HG03025 (cell line): ENCODE measurements at regions not wholly inside any gene's neighbourhood (a gene's known extent, or its start where the extent isn't known, plus 50 kb on each side); places are given as distances from the start of the nearest gene placed in this dataset.

Experiments used
- ATAC-seq: cut with Tn5 transposase; IDR thresholded peaks from one replicate; pipeline ENCODE4 v1.9.1; 2021; ENCODE audit warnings: mild to moderate bottlenecking, moderate library complexity; ENCODE audit not compliant: unreplicated experiment, low FRiP score

DNA sequence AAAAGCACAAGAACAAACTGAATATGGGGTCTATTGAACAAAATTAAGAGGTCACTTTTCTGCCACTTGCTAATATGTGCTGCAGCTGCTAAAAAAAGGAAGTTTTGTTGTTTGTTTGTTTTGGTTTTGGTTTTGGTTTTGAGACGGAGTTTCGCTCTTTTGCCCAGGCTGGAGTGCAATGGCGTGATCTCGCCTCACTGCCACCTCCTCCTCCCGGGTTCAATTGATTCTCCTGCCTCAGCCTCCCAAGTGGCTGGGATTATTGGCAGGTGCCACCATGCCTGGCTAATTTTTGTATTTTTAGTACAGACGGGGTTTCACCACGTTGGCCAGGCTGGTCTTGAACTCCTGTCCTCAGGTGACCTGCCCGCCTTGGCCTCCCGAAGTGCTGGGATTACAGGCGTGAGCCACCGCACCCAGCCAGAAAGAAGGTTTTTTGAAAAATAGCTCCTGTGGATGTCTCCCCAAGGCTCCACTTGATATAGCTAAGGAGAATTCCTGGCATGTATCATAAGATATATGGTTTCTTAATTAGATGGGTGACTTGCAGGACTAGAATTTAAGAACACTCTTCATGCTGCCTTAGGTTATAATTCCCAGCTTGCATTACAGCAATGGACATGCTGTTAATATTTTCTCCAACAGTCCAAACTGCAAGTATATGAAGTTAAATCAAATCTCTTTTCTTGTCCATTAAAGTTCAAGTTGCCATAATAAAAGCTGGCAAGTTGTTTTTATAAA is 237.6 kb upstream of the AMIGO2 start:
- ATAC-seq: peak; percentile 61

DNA sequence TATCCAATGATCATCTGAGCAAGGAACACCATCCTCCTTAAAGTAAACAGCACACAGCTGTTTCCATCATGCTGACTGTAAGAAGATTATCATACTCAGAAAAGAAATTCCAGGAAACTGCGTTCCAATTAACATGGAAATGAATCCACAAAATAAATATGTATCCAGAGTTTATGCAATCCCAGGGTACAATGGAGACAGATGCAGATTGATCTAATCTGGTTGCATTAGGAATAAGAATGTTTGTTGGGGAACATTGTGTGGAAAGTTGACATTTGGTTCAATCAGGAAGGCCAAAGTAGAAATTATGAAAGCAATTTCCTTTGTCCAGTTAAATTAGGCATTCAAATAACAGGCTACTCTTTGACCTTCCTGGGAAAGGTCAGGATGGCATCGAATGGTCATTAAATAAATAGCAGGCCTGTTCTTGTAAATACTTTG is 236.9 kb upstream of the AMIGO2 start:
- ATAC-seq: no peak

DNA sequence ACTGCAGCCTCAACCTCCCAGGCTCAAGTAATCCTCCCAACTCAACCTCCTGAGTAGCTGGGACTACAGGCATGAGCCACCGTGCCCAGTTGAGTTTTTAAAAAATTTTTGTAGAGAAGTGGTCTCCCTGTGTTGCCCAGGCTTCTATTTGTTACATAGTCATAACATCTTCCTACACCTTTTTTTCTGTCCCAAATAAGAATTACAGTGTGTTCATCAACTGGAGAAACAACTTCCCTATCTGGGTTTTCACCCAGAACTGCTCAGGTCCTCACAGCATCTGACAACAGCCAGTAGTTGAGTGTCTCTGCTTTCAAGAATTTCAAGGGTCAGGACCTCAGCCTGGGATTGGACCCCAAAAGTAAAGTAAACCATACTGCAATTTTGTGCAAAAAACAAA is 235.2 kb upstream of the AMIGO2 start:
- ATAC-seq: no peak

DNA sequence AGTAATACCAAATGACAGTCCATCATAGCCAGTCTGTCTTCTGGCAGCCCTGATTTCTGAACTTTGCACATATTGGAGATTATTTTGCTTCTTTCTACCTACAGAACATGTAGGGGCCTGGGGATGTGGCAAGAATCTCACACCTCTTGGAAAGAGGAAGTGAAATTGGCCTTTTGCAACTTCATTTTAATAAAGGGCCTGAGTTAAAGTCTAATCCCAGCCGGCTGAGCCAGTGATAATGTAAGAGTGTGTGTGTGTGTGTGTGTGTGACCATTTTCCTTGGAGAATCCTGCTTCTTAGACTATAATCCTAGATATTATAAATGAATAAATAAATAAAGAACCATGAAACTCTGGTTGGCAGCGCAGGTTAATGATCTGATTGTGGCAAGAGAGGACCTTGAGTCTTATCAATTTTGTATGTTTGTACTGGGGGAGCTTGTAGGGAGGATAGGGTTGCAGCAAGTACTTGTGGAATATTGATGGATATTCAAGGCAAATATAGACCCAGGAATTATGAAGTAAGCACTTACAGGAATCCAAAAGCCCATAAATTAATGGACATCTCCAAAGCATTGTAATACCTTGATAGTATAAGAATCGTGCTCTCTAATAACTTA is 233.2 kb upstream of the AMIGO2 start:
- peak; percentile 86 for ATAC-seq

DNA sequence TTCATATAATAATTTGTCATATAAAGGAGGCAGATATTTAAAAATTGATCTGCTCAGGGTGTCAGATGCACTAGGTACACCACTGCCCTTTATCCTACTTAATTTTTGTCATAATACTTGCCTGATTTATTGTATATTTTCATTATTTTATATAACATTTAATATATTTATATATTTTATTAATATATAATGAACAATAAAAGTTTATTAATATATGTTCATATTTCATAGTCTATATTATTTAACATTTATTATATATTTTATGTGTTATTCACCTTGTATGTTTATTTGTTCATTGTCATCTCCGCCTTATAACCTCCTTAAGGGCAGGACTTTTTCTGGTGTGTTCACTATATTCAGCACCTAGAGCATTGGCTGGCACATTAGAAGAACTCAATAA is 232.4 kb upstream of the AMIGO2 start:
- ATAC-seq: no peak

DNA sequence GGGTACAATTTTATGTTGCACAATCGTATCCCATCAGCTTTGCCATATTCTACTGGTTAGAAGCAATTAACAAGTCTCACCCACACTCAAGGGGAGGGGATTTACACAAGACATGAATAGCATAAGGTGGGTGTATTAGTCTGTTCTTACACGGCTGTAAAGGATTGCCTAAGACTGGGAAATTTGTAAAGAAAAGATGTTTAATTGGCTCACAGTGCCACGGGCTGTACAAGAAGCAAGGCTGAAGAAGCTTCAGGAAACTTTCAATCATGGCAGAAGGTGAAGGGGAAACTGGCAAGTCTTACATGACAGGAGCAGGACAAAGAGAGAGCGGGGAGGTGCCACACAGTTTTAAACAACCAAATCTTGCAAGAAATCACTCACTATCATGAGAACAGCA is 231.8 kb upstream of the AMIGO2 start:
- ATAC-seq: no peak

DNA sequence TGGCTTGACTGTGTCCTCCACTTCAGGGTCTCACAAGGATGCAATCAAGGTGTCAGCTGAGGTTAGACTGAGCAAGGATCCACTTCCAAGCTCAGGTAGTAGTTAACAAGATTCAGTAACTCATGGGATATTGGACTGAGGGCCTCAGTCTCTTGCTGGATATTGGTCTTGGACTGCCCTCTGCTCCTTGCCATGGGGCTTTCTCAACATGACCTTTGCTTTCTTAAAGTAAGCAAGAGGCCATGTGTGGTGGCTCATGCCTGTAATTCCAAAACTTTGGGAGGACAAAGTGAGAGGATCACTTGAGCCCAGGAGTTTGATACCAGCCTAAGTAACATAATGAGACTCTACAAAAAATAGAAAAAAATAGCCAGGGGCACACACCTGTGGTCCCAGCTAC is 231.3 kb upstream of the AMIGO2 start:
- ATAC-seq: no peak

DNA sequence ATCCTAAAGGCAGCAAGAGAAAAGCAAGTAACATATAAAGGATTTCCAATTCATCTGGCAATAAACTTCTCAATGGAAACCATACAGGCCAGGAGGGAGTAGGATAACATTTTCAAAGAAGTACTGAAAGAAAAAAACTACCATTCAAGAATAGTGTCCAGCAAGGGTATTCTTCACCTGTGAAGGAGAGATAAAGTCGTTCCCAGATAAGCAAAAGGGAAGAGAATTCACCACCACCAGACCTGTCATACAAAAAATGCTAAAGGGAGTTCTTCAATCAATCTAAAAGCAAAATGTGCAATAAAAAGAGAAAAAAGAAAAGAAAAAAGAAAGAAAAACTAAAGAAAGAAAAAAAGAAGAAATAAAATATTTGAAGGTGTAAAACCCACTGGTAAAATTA is 228.9 kb upstream of the AMIGO2 start:
- no peak for ATAC-seq

DNA sequence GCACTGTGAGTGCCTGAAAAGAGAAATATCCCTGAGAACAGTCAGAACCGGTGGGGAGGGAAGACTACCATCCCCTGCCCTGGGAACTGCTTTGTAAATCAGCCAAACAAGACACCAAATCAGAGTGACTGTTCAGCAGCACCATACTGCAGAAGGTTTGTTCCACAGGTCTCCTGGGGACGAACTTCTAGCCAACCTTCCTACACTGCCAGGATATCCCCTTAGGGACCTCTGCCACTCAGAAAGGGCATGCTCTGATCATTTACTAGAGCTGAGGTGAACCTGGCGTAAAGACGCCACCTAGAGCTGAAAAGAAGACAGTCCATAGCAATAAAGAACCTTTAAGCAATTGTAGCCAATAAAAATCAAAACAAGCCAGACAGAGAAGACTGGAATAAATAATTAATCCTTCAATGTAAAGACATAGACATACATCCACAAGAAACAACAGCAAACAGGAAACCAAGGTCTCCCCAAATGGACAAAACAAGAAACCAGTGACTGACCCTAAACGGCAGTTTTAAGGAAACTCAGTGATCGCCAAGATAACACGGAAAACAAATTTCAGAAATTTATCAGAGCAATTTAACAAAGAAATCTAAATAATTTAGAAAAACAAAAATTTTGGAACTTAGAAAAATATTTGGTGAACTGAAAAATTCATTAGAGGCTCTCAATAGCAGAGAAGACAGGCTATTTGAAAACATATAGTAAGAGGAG is 228.1 kb upstream of the AMIGO2 start:
- ATAC-seq: peak; percentile 69

DNA sequence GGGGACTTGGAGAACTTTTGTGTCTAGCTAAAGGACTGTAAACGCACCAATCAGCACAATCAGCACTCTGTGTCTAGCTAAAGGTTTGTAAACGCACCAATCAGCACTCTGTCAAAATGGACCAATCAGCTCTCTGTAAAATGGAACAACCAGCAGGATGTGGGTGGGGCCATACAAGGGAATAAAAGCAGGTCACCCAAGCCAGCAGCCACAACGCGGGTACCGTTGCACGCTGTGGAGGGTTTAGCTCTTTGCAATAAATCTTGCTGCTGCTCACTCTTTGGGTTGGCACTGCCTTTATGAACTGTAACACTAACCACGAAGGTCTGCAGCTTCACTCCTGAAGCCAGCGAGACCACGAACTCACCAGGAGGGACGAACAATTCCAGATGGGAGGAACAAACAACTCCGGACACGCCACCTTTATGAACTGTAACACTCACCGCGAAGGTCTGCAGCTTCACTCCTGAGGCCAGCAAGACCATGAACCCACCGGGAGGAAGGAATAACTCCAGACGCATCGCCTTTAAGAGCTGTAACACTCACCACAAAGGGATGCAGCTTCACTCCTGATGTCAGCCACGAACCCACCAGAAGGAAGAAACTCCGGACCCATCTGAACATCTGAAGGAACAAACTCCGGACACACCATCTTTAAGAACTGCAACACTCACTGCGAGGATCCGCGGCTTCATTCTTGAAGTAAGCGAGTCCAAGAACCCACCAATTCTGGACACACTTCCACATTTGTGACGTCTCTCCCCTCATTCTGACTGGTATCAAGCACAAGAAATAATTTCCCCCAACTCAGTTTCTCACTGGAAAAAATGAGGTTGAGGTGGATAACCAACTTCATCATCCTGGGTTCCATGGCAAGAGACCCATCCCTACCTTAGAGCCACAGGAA is 227.3 kb upstream of the AMIGO2 start:
- peak; percentile 12 for ATAC-seq

DNA sequence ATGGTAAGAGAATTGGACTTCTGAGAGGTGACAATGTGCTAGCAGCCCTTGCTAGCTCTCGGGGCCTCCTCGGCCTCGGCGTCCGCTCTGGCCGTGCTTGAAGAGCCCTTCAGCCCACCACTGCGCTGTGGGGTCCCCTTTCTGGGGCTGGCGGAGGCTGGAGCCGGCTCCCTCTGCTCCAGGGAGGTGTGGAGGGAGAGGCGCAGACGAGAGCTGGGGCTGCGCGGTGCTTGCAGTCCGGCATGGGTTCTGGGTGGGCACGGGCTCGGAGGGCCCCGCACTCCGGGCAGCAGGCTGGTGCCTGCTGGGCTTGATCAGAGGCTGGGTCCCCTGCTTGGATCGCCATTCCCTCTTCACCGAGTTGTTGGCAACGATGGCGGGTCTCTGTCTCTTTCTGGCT is 226.4 kb upstream of the AMIGO2 start:
- no peak for ATAC-seq

DNA sequence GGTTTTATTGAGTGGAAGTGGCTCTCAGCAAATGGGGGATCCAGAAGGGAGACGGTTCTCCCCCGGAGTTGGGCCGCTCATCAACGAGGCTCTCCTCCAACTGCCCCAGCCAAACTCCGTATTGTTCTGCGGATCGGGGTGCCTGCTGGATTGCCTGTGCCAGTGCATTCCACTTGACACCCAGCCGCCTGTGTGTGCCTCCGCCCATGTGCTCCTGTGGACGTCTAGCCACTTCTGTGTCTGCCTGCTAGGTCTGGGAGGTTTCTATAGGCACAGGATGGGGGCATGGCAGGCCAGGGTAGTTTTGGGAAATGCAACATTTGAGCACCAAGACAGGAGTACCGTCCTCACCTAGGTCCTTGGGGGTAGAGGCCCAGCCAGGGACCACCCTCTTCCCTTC is 225.7 kb upstream of the AMIGO2 start:
- ATAC-seq: no peak

DNA sequence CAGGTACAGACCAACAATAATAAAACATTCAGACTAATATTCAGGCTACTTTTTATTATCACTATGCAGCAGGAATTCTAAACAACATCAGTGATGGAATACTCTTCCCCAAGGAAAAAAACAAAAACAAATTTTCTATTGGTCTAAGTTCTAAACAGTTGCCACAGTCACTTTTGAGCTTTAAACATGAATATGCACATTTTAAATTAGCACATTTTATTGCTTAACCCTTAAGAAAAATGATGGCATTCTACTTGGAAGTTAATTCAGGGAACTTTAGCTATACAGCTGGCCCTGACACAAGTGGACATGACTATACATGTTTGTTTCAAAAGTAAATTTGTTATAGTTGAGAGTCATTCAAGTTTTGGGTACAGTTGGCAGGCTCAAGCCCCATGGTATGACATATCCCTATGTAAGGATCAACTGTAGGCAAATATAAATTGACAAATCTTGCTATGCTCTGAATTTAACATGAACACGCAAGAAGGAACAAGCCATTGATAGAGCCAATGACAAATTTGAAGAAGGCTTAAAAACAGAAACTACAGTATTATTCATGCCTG is 224.3 kb upstream of the AMIGO2 start:
- no peak for ATAC-seq

DNA sequence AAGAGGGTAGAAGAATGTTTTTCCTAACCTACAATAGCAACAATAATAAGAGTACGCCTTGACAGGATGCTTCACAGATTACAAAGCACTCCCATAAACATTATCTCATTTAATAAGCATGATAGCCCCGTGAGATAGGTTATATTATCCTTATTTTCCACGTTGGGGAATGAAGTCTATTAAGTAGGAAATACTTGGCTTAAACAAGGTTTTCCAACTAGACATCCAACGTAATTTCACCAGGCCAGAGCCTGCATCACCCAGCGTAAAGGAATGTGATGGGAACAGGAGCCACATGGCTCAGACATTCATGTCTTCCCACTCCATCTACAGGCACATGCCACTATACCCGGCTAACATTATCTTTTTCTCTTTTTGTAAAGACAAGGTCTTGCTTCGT is 223.4 kb upstream of the AMIGO2 start:
- ATAC-seq: no peak

DNA sequence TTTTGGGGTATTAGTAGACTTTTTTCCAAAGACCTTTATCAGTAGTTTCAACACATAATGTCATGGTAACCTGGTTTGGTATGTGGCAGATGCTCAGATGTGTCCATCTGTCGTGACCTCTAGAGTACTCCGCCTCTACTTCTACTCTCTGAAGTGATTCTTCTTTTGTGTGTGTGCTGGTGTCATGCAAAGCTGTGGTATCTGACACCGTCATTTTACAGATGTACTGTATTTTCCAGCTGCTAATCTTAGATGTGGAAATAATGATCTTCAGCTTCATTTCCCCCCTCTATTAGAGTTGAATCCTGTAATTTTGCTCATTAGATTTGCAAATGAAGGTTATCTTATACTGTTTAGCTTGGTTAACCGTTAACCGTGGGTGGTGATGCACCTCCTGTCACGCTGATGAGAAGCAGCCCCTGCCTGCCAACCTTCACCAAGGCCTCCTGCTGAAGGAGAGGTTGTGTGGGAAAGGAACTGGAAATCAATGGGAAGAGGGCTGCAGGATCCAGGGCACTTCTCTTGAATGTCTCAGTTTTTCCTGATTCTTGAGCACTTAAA is 222.4 kb upstream of the AMIGO2 start:
- ATAC-seq: no peak

DNA sequence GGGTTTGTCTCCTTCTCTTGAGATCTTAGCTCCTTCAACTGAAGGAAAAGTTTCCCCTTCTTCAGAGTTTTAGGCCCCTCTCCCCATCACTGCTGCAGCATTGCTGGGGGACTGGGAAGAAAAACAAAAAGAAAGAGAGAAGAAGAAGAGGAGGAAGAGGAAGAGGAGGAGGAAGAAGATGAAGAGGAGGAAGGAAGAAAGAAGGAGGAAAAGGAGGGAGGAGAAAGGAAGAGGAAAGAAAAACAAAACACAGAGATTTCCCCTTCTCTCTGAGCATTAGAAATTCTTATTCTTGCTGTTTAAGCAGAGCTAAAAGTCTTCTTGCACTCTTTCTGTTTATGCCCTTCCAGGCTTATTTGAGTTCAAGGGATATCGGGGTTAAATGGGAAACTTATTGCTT is 219.8 kb upstream of the AMIGO2 start:
- no peak for ATAC-seq

DNA sequence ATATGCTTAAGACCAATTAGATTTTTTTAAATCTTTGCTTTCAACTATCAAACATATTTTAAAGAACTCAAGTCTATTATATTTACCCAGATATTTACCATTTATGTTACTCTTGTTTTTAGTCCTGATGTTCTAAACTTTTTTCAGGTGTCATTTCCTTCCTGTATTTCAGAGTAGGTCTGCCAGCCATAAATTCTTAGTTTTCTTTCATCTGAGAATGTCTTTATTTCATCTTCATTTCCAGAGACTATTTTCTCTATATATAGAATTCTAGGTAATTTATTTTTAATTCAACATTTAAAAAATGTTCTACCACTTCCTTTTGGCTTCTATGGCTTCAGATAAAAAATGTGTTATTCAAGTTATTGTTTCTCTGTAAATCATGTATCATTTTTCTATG is 218.2 kb upstream of the AMIGO2 start:
- no peak for ATAC-seq

DNA sequence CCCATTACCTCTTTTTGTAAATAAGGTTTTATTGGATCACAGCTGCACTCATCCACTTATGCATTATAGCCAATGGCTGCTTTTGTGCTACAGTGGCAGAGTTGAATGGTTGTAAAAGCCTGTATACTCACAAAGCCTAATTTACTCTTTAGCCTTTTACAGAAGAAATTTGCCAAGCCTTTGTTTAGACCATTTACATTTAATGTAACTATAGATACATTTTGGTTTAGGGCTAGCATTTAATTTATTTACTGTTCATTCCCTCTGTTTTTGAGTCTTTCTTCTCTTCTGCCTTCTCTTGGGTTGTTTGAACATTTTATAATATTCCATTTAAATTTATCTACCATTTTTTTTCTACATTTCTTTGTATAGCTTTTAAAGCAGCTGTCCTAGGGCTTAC is 217.1 kb upstream of the AMIGO2 start:
- no peak for ATAC-seq

DNA sequence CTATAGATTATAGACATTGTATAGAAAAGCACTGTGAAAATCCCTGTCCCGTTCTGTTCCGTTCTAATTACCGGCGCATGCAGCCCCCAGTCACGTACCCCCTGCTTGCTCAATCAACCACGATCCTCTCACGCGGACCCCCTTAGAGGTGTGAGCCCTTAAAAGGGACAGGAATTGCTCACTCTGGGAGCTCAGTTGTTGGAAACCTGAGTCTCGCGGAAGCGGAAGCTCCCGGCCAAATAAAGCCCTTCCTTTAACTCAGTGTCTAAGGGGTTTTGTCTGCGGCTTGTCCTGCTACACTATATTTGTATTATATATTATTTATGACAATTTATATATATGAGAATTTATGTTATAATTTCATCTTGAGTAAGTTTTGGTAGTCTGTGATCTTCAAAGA is 213.6 kb upstream of the AMIGO2 start:
- ATAC-seq: no peak

DNA sequence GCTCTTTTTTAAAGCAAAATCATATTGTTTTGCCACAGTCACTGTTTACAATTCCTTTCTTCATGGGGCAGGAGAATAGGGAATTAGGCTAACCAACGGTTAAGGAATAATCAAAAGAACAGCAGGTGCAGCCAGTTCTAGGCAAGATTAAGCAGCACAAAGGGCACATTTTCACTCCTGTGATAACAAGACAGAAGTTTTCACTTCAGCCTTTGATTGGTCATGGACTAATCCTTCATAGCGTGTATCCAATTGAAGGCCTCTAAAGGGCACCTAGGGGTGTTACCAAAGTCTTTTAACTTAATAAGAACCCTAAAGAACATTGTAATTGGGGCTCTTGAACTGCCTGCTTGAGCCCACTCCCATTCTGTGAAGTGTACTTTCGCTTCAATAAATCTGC is 206.9 kb upstream of the AMIGO2 start:
- ATAC-seq: no peak
